ENCODE measurements at regions not wholly inside any gene's neighbourhood (a gene's known extent, or its start where the extent isn't known, plus 50 kb on each side); places are given as distances from the start of the nearest gene placed in this dataset.

- no peak for DNase-seq
Measured at GRCh38 chr6:47924001-47924400, 142.2 kb downstream of the OPN5 start.

DNA sequence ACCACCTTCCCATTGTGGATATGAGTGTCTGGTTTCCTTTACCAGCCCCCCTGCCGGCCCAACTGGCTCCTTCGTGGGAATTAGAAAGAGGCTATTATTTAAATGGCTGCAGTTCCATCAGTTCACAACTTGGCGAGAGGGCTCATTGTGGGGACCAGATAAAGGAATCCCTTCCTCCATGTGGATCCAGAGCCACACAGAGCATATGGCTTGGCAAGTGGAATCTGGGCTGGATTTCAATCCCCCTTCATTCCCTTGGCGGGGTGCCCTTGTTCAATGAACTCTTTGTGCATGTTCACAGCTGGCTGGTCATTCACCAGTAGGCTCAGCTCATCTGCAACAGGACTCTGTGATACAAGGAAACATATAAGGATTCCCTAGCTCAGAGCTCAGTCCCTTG is 140.6 kb downstream of the OPN5 start:
- peak; percentile 33 for DNase-seq

- DNase-seq: peak; percentile 29
Measured at GRCh38 chr6:47919875-47920274, 138.0 kb downstream of the OPN5 start.

- DNase-seq: no peak
Measured at GRCh38 chr6:47917811-47918210, 136.0 kb downstream of the OPN5 start.

- no peak for DNase-seq
Measured at GRCh38 chr6:47917202-47917601, 135.4 kb downstream of the OPN5 start.

DNA sequence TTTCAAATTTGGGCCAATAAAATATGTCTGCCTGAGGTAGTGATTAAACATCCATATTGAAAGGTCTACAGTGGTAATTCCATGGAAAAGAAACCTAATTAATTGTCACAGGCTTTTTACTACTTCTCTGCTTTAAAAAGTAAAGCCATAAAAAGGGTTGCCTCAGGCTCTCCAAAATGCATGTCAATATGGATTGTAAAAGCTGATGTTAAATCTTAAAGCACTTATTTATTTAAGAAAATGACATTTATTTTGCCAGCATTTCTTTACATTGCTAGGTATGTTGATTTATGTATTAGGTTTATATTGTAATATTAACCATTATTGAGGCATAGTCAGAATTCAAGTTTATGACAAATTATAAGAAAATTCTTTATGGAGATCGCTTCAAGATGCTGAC is 133.2 kb downstream of the OPN5 start:
- no peak for DNase-seq

- no peak for DNase-seq
Measured at GRCh38 chr6:47908271-47908670, 126.4 kb downstream of the OPN5 start.

GRCh38 chr6:47905717-47906116 is 123.9 kb downstream of the OPN5 start:
- no peak for DNase-seq

- no peak for DNase-seq
Measured at GRCh38 chr6:47897247-47897646, 115.4 kb downstream of the OPN5 start.

DNA sequence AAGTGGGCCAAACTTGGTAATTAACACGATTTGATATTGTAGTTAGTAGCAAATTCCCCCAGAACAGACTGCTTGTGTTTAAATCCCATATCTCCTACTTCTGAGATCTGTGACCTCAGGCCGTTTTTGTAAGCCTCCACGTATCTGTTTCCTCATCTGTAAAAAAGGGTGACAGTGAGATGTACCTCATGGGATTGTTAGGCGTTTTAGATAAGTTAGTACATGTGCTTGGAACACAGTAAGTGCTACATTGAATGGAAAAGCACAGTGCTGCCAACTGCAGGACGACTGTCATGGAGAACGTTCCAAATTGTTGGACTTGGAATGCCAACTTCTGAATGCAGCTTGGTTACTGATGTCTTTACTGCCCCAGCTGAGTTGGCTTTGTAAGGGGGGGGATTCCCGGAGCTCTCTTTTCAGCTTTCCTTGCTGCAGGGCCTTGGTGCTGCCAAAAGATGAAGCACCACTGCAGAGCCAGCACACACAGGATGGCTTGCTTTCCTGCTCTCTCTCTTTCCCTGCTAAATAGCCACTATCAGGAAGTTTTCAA is 108.6 kb downstream of the OPN5 start:
- DNase-seq: no peak

DNA sequence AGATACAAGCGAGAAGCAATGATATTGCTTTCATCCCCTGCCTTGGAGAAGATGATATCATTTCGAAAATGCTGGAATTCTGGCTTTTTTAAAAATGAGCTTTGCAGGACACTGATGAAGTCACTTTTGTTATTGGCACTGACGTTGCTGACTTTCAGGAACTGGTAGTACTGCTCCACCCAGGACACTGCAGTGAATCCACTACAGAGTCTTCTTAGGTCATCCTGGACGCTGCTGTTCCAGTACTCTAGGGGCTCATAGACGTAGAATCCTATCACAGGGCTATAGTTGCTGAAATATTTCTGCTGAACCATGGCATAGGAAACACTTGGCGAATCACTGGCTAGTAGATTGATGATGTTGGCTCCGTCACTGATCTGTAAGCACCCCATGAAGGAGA is 97.2 kb downstream of the OPN5 start:
- no peak for DNase-seq
